Mucosa of descending colon (tissue), 3 donors: ENCODE measurements at regions not wholly inside any gene's neighbourhood (a gene's known extent, or its start where the extent isn't known, plus 50 kb on each side); places are given as distances from the start of the nearest gene placed in this dataset.

ENCODE experiments used
- ATAC-seq: fragments of 200-7000 bp; cut with Tn5 transposase; one replicate; pipeline ENCODE4 v1.9.1; 2020; ENCODE audit warnings: mild to moderate bottlenecking, moderate library complexity
- DNase-seq, 3 donors: peaks; one replicate each; pipeline ENCODE4 v3.0.0-alpha.2; 2020
- H3K36me3 ChIP-seq: fragments of 200-600 bp; one replicate; pipeline ENCODE4 v1.8.0; 2021; ENCODE audit warnings: low read depth, mild to moderate bottlenecking
- H3K4me1 ChIP-seq: fragments of 200-600 bp; one replicate; pipeline ENCODE4 v1.8.0; 2021; ENCODE audit warnings: low read depth, mild to moderate bottlenecking
- H3K4me3 ChIP-seq: fragments of 200-600 bp; one replicate; pipeline ENCODE4 v1.8.0; 2021; ENCODE audit warnings: mild to moderate bottlenecking
- H3K9me3 ChIP-seq: fragments of 200-600 bp; one replicate; pipeline ENCODE4 v1.8.0; 2021; ENCODE audit warnings: mild to moderate bottlenecking
- CTCF ChIP-seq: fragments of 200-600 bp; IDR thresholded peaks from one replicate; pipeline ENCODE4 v1.8.0; 2022; ENCODE audit warnings: antibody characterized with exemption, mild to moderate bottlenecking
- intact Hi-C, 2 donors: fragments of 100-400 bp; cut with DNase I in 1 of 2; cut with micrococcal nuclease in 1 of 2; formaldehyde crosslinking; loops; one replicate each; pipeline versions ENCODE4 v1.11.0 to v1.11.1; 2022; cut with DNase I, micrococcal nuclease
- donor health status: DM: no; HTN: no; CAD: no; lungs with moderate emphysema.
- donor health status: DM: no; HTN: no; CAD: no.
- donor health status: DM: no; HTN: yes; CAD: no.

- DNase-seq (no peak), ATAC-seq (no peak)
- intact Hi-C loops, result no loop called here
- TF ChIP-seq CTCF, result no peak
- Histone ChIP-seq H3K36me3 (no peaks in the 10 kb centered on the region), H3K4me3 (no peak overlapping the region), H3K4me1 (no peaks in the 10 kb centered on the region), H3K9me3 (no peaks in the 10 kb centered on the region)
These were observed 286.2 kb upstream of the UMPS start for GRCh38 chr3:124444075-124444474.

GRCh38 chr3:124444896-124445295 is 285.4 kb upstream of the UMPS start:
- intact Hi-C loops, result no loop called here
- TF ChIP-seq CTCF, result no peak
- H3K4me3 ChIP-seq, result no peak overlapping the region
- no peaks in the 10 kb centered on the region for H3K9me3 ChIP-seq
- DNase-seq (no peak), ATAC-seq (no peak)
- no peaks in the 10 kb centered on the region for H3K4me1 ChIP-seq
- no peaks in the 10 kb centered on the region for H3K36me3 ChIP-seq

- DNase-seq, result no peak
- no peak for TF ChIP-seq CTCF
- H3K4me3 ChIP-seq, result no peak overlapping the region
These were observed 282.4 kb upstream of the UMPS start for GRCh38 chr3:124447845-124448244.

GRCh38 chr3:124448954-124449353 is 281.3 kb upstream of the UMPS start:
- no peaks in the 10 kb centered on the region for H3K9me3 ChIP-seq
- H3K36me3 ChIP-seq, result no peaks in the 10 kb centered on the region
- intact Hi-C loops, result no loop called here
- no peaks in the 10 kb centered on the region for H3K4me1 ChIP-seq
- ATAC-seq (no peak), DNase-seq (no peak)
- no peak for TF ChIP-seq CTCF
- no peak overlapping the region for H3K4me3 ChIP-seq

More at GRCh38 chr3:124447845-124448244, 282.4 kb upstream of the UMPS start:
- intact Hi-C loops, result no loop called here
- H3K4me1 ChIP-seq, result no peaks in the 10 kb centered on the region
- ATAC-seq, result no peak
- no peaks in the 10 kb centered on the region for H3K36me3 ChIP-seq
- H3K9me3 ChIP-seq, result no peaks in the 10 kb centered on the region

GRCh38 chr3:124450366-124450765 is 279.9 kb upstream of the UMPS start:
- Histone ChIP-seq H3K9me3 (no peaks in the 10 kb centered on the region), H3K36me3 (no peaks in the 10 kb centered on the region), H3K4me3 (no peak overlapping the region), H3K4me1 (no peaks in the 10 kb centered on the region)
- ATAC-seq, result no peak
- intact Hi-C loops, result no loop called here
- DNase-seq, result no peak
- no peak for TF ChIP-seq CTCF

GRCh38 chr3:124451630-124452317 is 278.5 kb upstream of the UMPS start:
- no peak for TF ChIP-seq CTCF
- H3K4me3 ChIP-seq, result no peak overlapping the region
- intact Hi-C loops, result no loop called here
- ATAC-seq, result no peak
- no peak for DNase-seq
- no peaks in the 10 kb centered on the region for H3K36me3 ChIP-seq
- H3K4me1 ChIP-seq, result no peaks in the 10 kb centered on the region
- H3K9me3 ChIP-seq, result no peaks in the 10 kb centered on the region
